Islet of Langerhans (tissue), 1 donor: ENCODE measurements at regions not wholly inside any gene's neighbourhood (a gene's known extent, or its start where the extent isn't known, plus 50 kb on each side); places are given as distances from the start of the nearest gene placed in this dataset.
A peak's percentile ranks its signal among the peaks of the same experiment; 100 is the strongest.
"Not testable (repeated sequence)": the region's sequence is repeated elsewhere in the genome, so short reads cannot be mapped to it uniquely, and the experiment has no call there.

Experiments used
- FAIRE-seq: peaks from one replicate; lab custom pipeline; 2011; peaks lifted over from hg19 to GRCh38; lab: Jason Lieb, UNC

DNA sequence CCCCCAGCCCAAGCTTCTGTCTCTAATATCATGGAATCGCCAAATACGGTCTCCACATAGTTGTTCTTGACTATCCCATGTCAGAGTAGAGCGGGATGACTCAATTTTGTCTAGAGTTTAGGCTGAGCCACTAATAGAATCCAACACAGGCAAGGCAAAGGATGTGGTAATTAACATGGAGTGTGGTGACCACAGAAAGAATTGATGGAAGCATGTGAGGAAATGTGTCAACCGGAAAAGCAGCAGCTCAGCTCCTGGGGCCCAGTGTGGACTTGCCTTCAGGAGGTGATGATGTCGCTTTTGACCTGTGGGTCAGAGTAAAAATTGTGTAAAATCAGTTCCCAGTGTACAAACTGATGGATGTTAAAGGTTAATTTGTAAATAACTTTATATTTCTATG, 139.3 kb upstream of the KLF6 start:
- no peak for FAIRE-seq

DNA sequence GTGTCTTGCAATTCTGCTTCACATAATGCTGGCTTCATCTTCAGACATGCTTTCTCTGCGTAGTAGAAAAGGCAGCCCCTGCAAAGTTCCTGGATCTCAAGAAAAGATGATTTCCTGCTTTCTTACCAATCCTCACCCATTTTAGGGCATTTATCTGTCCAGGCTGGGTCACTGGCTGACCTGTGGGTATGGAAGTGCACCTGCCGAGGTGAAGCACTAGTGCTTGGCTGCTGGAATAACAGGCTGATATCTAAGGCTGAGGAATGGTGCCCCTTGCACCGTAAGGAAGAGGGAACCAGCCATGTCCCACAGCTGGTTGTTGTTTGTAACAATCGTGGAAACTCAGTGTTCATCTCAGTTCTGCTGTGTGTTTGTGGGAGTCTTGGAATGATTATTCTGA, 138.0 kb upstream of the KLF6 start:
- no peak for FAIRE-seq

DNA sequence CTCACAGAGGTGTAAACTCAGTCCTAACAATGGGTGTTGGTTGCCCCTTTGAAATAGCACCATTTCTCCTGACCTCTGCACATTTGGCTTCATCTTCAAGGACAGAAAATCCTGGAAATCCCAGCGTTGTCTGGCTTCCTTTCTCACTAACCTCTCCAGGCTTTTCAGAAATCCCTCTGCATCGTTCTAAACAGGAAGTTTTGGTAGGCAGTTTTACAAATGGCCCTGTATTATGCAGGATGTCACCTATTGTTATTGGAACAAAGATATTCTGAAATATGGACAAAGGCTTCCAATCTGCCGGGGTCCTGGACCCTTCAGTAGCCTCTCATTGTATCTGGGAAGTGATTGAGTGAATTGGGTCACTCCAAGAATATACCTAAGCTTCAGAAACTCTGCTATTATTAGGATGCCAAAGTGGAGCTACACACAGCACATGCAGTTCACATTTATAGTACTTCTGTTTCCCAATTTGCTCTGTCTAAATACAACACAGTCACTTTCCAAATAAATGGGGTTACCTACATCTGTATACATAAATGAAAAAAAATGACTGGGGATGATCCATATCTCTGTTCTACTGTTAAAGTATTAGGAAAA, 134.8 kb upstream of the KLF6 start:
- no peak for FAIRE-seq

DNA sequence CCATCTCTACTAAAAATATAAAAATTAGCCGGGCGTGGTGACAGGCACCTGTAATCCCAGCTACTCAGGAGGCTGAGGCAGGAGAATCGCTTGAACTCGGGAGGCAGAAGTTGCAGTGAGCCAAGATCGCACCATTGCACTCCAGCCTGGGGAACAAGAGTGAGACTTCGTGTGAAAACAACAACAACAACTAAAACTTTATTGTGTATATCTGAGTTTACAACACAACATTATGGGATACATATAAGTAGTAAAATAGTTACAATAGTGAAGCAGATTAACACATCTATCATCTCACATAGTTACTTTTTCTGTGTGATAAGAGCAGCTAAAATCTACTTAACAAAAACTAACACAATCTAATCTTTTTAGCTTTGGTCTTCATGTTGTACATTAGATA, 132.4 kb upstream of the KLF6 start:
- FAIRE-seq: not testable (repeated sequence)

DNA sequence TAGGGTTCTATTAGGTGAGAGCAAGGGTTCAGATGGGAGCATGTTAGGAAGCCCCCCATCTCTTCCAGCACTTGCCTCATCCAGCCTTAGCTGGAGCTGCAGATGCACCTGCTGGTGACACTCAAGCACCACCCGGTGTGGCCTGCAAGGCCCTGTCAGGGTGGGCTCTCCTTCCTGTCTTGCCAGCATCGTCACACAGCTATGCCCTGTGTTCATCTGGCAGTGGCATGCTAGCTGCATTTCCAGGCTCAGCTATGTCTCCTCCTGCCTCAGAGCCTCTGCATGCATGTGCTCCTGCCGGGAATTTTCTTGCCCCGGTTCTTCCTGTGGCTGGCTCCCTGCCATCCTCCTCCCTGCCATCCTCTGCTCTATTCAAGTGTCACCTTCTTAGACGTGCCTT, 129.7 kb upstream of the KLF6 start:
- FAIRE-seq: no peak

DNA sequence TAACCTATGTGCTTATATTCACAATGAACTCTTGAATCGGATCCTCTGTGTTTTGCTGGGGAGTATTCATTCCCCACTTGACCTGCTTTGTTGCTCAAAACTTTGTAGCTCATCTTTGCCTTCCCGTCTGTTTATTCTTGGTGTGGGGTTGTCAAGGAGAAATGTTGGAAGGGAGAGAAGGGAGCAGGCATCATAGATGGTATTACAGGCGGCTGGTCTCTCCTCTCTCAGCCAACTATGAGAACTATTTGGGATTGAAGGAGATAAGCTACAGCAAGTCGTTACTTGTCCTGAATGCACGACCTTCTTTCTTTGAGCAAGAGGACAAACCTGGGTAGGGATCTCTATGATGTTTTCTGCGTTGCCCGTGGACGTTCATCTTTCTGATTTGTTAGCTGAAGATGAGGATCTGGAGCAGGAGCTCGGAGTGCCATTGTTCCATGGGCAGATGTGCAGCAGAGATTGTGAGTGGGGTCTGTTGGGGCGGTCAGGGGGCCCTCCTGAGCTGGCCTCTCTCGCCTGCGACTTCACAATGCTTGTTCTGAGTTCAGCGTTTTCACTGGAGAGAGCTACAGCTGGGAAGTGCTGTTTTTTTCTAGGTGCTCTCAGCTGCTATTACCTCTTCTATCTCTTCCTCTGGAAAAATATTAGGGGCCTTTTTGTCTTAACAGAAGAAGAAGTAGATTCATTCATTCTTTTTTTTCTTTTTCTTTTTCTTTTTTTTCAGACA, 126.9 kb upstream of the KLF6 start:
- no peak for FAIRE-seq

DNA sequence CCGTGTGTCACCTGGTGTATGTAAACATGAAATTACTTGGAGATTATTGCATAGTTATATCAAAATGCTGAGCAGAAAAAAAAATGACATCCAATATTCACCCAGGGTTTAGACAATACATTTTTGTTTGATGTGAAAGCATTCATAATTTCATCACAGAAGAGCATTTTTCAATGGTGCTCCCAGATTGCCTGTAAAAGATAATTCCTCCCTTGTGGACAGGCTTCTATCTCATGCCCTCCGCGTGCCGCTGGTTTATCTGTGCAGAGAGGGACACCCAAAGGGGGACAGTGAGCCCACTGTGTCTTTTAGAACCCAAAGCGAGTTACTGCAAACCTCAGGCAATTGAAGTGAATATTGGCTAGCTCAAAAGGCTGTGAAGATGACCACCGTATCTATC, 126.2 kb upstream of the KLF6 start:
- no peak for FAIRE-seq

DNA sequence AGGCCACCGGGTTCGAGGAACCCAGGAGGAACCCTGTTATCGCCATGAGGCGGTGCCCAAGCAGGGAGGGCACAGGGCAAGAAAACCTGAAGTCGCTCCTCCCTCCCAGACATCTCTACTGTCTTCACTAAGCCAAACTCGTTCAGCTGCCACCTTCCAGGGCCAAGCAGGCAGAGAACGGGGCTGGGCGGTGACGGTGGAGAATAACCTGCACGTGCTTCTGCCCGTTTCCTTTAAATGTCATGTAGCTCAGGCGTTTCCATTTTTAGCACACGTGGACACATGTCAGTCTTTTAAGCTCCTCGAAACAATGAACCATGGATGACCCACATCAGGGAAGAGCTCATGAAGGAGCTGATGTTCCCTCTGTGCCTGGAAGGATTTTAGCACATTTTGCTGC, 124.3 kb upstream of the KLF6 start:
- FAIRE-seq: no peak

DNA sequence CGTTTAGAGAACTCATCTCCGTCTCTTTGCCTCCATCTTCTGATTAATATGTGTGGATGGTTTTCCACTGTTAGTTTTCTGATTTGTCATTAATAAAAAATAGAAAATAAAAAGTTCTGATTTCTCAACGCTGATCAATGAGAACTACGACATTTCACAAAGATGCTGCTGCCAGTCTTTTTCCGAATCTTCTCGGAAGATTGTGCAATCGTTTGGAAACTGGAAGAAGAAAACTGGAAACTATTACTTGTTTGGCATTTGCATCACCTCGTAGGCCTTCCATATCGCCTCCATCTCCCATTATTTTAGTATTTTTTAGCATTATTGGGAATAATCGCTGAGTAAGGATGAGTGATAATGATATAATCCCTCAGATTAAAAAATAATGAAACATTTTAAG, 123.2 kb upstream of the KLF6 start:
- no peak for FAIRE-seq

DNA sequence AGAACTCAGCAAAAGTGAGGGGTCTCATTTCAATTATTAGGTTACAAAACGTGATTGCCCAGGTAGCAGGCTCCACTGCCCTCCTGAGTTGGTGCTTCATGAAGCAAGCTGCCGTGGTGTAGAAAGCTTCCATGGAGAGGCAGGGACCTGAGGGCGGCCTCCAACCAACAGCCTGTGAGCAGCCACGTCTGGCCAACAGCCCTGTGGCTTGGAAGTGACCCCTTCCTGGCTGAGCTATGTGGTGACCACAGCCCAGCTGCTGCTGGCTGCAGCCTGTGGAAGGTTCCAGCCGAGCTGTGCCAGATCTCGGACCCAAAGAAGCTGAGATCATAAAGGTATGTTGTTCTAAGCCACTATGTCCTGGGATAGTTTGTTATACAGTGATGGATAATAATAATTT, 122.5 kb upstream of the KLF6 start:
- no peak for FAIRE-seq

DNA sequence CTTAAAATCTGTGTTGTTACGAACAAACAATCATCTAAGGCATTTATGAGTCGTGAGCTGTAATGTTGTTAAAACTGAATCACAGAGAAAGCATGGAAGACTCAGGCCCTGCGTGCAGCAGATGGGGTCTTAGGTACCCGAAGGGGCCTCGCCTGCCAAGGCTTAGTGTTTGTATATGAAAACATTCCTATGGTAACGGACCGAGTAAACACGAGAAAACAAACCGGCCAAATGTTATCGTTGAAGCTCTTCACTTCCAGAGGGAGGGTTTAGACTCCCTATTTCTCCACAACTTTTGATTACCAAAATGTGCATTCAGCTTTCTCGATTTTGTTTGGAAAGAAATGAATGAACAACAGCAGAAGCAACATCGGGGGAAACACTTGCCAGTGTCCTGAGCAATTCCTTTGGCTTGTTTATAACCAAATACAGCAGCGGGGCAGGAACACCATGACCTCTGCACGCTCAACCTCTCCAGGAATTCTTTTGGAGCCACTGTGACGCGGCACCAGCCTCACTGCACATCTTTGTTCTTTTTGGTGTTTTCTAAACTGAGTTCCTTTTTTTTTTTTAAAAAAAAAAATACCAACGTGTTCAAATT, 121.6 kb upstream of the KLF6 start:
- no peak for FAIRE-seq

DNA sequence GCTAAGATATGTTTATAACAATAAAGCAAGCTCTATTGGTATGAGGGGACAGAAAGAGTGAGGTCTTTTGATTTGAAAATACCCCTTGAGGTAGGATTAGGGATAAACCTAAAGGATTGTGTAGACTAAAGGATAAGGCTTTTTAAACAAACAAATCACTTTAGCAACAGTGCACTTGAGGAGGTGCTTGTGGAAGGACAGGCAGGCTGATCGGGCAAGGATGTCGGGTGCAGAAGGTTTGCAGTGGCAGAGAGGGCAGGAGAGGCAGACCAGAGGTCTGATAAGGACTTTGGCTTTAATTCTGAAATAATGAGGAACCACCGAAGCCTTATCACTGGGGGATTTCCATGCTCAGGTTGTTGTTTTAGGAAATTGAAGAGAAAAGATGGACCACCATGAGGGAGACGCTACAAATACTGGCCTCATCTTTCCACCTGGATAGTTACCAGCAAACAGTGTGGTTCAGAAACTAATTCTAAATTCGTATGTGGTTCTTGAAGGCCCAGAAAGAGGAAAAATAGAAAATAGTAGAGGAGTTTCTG, 119.5 kb upstream of the KLF6 start:
- FAIRE-seq: no peak

DNA sequence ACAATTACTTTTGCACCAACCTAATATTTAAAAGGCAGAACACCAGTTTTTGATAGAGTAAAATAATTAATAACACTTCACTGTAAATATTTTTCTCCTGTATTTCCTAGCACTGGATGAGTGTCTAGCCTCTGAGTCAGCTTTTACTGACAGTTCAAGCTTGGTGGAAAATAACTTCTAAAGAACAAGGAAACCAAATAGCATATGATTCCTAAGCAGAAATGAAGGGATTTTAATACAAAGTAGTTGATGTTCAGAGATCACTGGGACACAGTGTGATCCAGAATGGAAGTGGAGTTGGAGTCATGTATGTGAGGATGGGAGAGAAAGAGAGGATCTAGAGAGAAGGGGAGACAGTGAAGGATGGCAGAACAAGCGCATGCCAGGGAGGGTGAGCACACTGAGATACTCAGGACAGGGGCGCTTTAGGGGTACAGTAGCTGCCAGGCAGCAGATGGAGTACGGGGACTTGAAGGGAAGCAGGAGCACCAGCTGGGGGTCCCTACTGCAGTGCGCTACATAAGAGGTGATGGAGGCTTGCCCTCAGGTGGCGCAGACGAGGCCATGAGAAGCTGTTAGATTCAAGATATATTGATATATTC, 117.9 kb upstream of the KLF6 start:
- FAIRE-seq: peak; percentile 86

DNA sequence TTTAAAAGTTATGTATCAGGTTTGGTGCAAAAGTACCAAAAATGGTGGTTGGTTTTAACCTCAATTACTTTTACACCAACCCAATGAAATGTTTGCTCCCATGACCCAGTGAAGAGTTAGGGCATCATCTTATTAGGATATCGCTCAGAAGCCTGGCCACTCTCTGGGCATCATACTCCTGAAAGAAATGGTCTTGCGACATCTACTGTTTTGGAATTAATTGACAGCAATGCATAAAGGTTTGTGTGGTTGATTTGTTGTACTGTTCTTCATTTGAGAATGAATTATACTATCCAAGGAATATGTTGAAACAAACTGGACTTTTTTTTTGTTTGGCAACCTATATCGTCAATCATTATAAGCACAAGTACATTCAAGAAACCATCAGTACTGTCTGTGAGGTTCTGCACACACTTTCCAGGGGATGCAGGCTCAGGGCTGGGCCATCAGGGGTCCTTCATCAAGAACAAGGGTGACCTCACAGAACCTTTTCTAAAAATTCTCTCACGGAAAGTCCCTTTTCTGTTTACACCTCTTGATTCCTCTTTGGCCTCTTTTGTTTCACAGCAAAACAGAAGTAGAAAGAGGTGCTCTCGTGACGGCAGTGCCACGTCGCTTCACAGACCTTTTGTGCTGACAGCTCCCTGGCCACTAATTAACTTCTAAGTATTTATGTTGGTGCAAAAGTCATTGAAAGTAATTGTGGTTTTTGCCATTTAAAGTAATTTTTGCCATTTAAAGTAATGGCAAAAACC, 117.2 kb upstream of the KLF6 start:
- FAIRE-seq: no peak

DNA sequence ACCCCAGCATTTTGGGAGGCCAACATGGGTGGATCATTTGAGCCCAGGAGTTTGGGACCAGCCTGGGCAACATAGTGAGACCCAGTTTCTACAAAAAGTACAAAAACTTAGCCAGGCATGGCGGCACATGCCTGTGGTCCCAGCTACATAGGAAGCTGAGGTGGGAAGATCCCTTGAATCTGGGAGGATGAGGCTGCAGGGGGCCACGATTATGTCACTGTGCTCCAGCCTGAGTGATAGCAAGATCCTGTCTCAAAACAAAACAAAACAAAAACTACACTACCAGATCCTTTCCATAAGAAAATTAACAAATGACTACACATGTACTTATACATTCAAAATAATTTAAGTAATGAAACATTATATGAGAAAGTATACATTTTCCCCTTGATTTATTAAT, 116.4 kb upstream of the KLF6 start:
- FAIRE-seq: no peak

DNA sequence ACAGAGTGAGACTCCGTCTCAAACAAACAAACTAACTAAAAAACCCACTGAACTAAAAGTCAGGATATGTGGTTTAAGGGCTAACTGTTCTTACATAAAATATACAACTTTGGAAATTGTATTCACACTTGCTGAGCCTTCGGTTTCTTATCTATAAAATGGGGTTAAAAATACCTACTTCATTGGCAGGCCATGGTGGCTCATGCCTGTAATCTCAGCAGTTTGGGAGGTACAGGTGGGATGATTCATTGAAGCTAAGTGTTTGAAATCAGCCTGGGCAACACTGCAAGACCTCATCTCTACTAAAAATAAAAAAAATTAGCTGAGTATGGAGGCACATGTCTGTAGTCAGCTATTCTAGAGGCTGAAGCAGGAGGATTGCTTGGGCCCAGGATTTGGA, 115.4 kb upstream of the KLF6 start:
- FAIRE-seq: no peak

DNA sequence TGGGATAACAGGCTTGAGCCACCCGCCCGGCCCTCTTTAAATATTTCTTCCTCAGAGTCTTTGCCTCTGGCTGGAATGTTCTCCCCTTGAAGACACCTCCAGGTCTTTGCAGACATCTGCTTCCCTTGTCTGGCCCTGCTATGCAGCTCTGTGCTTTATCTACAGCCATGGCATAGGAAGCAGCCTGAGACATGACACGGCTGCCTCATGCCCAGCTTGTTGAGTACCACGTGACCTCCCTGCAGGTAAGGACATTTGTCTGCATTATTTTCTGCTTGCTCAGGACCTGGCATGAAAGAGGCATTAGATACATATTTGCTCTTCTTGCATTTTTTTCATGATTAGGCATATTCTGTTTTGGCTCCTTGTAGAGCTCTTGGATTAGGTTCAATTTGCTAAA, 113.8 kb upstream of the KLF6 start:
- FAIRE-seq: peak; percentile 98

DNA sequence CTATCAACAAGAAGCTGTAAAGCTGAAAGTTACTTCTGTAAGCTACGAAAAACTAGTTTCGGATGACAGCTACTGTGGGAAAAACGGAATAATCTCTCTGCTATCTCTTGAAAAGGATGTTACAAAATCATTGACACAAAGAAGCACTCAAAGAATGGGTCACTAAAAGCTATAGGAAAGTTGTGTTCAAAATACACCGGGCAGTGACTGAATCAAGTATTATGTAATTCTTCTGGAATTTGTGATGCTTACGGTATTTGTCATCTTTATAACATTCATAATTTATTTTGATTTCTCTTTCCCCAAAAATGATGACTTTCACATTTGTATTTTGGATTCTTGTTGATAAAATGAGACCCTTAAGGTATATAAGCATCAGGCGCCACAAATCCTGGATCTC, 112.1 kb upstream of the KLF6 start:
- peak; percentile 41 for FAIRE-seq

DNA sequence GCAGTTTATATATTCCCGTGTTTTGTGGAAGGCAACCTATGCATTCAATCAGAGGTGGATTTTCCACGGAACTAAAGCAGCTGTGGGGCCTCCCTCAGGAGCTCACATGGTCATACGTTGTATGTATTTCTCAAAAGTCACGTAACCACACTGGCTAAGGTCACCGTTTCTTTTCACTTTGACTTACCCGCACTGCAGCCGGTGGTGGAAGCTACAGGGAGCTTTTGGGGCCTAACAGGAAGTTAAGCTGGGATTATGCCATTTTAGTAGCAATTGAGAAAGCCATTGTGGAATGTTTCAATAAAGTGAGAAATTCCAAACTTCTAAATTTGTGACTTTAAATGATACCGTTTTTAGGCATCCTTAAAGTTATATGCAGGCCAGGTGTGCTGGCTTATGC, 111.2 kb upstream of the KLF6 start:
- no peak for FAIRE-seq

DNA sequence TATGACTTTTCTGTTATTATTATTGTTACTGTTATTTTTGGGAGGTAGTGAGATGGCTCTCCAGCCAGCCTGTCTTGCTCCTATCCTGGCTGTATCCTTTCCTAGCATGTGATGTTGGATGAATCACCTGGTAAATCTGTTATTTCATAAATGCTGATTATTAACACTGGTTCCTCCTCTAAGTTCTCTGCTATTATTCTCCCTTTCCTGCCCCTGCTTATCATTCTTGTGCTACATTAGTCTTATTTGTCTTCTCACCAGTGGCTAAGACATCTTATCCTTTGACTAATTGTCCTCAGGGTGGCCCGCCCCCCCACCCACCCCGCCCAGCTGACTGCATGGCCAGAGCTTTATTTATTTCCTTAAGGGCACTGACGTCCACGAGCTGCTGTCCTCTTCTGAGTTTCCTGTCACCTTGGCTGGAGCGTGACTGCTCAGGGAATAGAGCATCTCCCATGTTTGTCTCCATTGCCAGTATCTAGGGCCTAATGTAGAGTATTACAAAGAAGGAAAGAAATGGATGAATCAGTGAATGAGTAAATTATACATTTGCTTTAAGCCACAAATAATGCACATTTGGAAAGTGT, 110.1 kb upstream of the KLF6 start:
- FAIRE-seq: peak; percentile 33

DNA sequence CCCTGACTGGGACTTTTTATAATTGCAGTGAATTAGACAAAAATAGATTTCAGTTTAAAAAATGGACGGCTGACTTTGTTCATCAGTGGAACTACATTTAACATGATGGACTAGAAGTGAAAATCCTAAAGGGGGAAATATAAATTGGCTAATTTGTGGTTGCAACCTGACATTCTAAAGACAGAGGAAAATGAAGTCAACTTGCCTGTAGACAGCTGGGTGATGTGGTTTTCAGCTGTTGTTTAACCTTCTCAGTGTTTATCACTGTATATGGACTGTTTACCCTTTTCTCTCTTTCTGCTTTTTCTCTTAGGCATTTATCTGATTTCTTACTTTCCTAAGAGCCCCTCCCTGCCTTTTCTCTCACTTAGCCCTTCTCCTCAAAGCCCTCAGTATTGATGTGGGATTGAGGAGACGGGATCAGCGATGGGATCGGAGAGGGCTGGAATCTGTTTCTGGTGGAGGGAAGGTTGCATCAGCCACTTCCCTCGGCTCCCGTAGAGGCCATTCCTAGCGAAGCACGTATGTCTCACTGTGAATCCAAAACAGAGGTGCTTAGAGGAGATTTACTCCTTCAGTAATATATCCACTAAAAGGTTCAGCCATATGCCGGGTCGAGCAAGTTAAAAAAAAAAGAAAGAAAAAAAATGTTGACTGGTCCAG, 109.0 kb upstream of the KLF6 start:
- FAIRE-seq: no peak
